ENCODE measurements at regions not wholly inside any gene's neighbourhood (a gene's known extent, or its start where the extent isn't known, plus 50 kb on each side); places are given as distances from the start of the nearest gene placed in this dataset.

- DNase-seq (ENCODE audit: low spot score) = no peak
- 52% methylated on average over 2 of the region's 2 CpGs for WGBS
- no peak overlapping the region for H3K9ac ChIP-seq (ENCODE audit: low read depth in 1 of 2, low read length in 2 of 2)
- no peaks in the 10 kb centered on the region for H3K27me3 ChIP-seq (ENCODE audit: control insufficient read depth in 4 of 4, insufficient read depth in 4 of 4, low read length in 3 of 4)
- no peaks in the 10 kb centered on the region for H3K9me3 ChIP-seq (ENCODE audit: control insufficient read depth in 4 of 4, low read length in 3 of 4)
- TF ChIP-seq ATF3 (IDR thresholded peaks at IDR 0.05) = no peak
- no peak for TF ChIP-seq ZBTB33 (IDR thresholded peaks at IDR 0.05)
- TF ChIP-seq FOXA1 (IDR thresholded peaks at IDR 0.05) = no peak
- TF ChIP-seq EGR1 (IDR thresholded peaks at IDR 0.05; ENCODE audit: low read depth in 2 of 2) = no peak
- no peak for TF ChIP-seq GABPA (IDR thresholded peaks at IDR 0.05 in 1 of 2, conservative IDR thresholded peaks at IDR 0.05 in 1 of 2)
- TF ChIP-seq RXRA (IDR thresholded peaks at IDR 0.05) = no peak
- TF ChIP-seq, protein P1, sequence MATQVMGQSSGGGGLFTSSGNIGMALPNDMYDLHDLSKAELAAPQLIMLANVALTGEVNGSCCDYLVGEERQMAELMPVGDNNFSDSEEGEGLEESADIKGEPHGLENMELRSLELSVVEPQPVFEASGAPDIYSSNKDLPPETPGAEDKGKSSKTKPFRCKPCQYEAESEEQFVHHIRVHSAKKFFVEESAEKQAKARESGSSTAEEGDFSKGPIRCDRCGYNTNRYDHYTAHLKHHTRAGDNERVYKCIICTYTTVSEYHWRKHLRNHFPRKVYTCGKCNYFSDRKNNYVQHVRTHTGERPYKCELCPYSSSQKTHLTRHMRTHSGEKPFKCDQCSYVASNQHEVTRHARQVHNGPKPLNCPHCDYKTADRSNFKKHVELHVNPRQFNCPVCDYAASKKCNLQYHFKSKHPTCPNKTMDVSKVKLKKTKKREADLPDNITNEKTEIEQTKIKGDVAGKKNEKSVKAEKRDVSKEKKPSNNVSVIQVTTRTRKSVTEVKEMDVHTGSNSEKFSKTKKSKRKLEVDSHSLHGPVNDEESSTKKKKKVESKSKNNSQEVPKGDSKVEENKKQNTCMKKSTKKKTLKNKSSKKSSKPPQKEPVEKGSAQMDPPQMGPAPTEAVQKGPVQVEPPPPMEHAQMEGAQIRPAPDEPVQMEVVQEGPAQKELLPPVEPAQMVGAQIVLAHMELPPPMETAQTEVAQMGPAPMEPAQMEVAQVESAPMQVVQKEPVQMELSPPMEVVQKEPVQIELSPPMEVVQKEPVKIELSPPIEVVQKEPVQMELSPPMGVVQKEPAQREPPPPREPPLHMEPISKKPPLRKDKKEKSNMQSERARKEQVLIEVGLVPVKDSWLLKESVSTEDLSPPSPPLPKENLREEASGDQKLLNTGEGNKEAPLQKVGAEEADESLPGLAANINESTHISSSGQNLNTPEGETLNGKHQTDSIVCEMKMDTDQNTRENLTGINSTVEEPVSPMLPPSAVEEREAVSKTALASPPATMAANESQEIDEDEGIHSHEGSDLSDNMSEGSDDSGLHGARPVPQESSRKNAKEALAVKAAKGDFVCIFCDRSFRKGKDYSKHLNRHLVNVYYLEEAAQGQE (IDR thresholded peaks at IDR 0.05) = no peak
- TF ChIP-seq HNF4A (conservative IDR thresholded peaks at IDR 0.05) = no peak
- TF ChIP-seq SP1 (IDR thresholded peaks at IDR 0.05) = no peak
- TF ChIP-seq CTCF (IDR thresholded peaks at IDR 0.05; ENCODE audit: low read depth, low read length, missing input control) = no peak
- no peak for TF ChIP-seq RAD21 (IDR thresholded peaks at IDR 0.05)
- no peak for TF ChIP-seq HNF4G (IDR thresholded peaks at IDR 0.05)
- no peak for TF ChIP-seq TAF1 (conservative IDR thresholded peaks at IDR 0.05)
- TF ChIP-seq FOXA2 (IDR thresholded peaks at IDR 0.05) = no peak
- TF ChIP-seq MAX (IDR thresholded peaks at IDR 0.05) = no peak
- no peak for TF ChIP-seq YY1 (IDR thresholded peaks at IDR 0.05)
- TF ChIP-seq NR2F2 (IDR thresholded peaks at IDR 0.05) = no peak
- no peak for TF ChIP-seq JUND (IDR thresholded peaks at IDR 0.05)
- H3K36me3 ChIP-seq (ENCODE audit: control insufficient read depth in 4 of 4, insufficient read depth in 3 of 4, low read depth in 1 of 4, low read length in 3 of 4) = no peaks in the 10 kb centered on the region
- H3K4me3 ChIP-seq (ENCODE audit: low read depth in 1 of 3, low read length in 3 of 3) = no peak overlapping the region
- H3K27ac ChIP-seq (ENCODE audit: low read depth in 1 of 2, low read length in 2 of 2) = no peak overlapping the region
- no peaks in the 10 kb centered on the region for H3K4me1 ChIP-seq (ENCODE audit: control insufficient read depth in 4 of 4, insufficient read depth in 4 of 4, low read length in 3 of 4)
Measured at GRCh38 chr3:73270839-73271483, 209.5 kb downstream of the EBLN2 start.

Data from liver (tissue), 8 donors.